ENCODE measurements at regions not wholly inside any gene's neighbourhood (a gene's known extent, or its start where the extent isn't known, plus 50 kb on each side); places are given as distances from the start of the nearest gene placed in this dataset.

DNA sequence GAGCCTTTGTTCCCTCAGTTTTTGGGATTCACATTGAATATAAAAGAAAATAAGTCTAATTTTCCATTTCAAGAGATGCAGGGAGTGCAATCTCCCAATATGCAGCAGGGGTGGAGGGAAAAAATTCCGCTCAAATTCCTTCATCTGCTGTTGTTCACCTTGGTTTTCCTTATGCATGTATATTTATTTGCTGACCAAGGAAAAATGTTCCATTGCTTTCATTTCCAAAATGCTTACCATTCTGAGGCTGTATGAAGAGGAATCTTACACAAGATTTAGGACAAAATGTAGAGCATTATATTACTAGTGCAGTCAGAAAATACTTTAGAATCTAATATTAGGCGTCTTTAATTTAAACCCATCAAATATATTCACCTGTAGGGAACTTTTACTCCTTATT lies 863.9 kb downstream of the EPHA3 start:
- Mint-ChIP-seq H3K27me3 (ENCODE audit: low read depth in 3 of 3) (no peaks in the 10 kb centered on the region), H3K4me1 (no peaks in the 10 kb centered on the region), H3K27ac (no peak overlapping the region), H3K36me3 (no peaks in the 10 kb centered on the region), H3K9me3 (peaks cover 2 to 12% (median 5%) of the 10 kb centered on the region in 7 donors), H3K4me3 (no peak overlapping the region)
- H3K27ac ChIP-seq (ENCODE audit: low read depth in 1 of 2, low read length in 2 of 2): no peak overlapping the region
- no peaks in the 10 kb centered on the region for H4K20me1 ChIP-seq (ENCODE audit: insufficient read depth, low read length)
- H3K4me1 ChIP-seq (ENCODE audit: control insufficient read depth in 1 of 2, insufficient read depth in 2 of 2, low read length in 2 of 2): no peaks in the 10 kb centered on the region
- intact Hi-C loops (cut with micrococcal nuclease): no loop called here
- H3K36me3 ChIP-seq (replicated peaks in 1 of 2; ENCODE audit: control insufficient read depth in 1 of 2, insufficient read depth in 2 of 2, low read length in 2 of 2): no peaks in the 10 kb centered on the region
- no peak overlapping the region for H2AFZ ChIP-seq (ENCODE audit: insufficient read depth, low read depth, low read length, poor library complexity, severe bottlenecking)
- DNase-seq: no peak
- H3K79me2 ChIP-seq (ENCODE audit: insufficient read depth, low read length): no peaks in the 10 kb centered on the region
- H3K9ac ChIP-seq (ENCODE audit: insufficient read depth, low read length, poor library complexity, severe bottlenecking): no peak overlapping the region
- H3K27me3 ChIP-seq (ENCODE audit: control insufficient read depth in 2 of 2, insufficient read depth in 2 of 2, low read length in 2 of 2): no peaks in the 10 kb centered on the region
- peaks cover 6 to 17% of the 10 kb centered on the region in 2 donors for H3K9me3 ChIP-seq (replicated peaks in 1 of 2; ENCODE audit: control insufficient read depth in 1 of 2, insufficient read depth in 1 of 2, low read length in 2 of 2)
- TF ChIP-seq CTCF (IDR thresholded peaks at IDR 0.05): no peak
- no CpG with 5 or more reads among the region's 2 CpGs for WGBS (ENCODE audit: insufficient coverage)
- no peak overlapping the region for H3K4me2 ChIP-seq (replicated peaks; ENCODE audit: extremely low read depth, low read length, poor library complexity, severe bottlenecking)
- no peak overlapping the region for H3K4me3 ChIP-seq (replicated peaks in 1 of 3; ENCODE audit: low read depth in 2 of 3, low read length in 3 of 3)

- intact Hi-C loops (cut with micrococcal nuclease): no loop called here
- no peak overlapping the region for H3K4me2 ChIP-seq (replicated peaks; ENCODE audit: extremely low read depth, low read length, poor library complexity, severe bottlenecking)
- no peaks in the 10 kb centered on the region for H3K27me3 Mint-ChIP-seq (ENCODE audit: low read depth in 3 of 3)
- no peaks in the 10 kb centered on the region for H3K36me3 Mint-ChIP-seq
- no peak for DNase-seq
- H3K9ac ChIP-seq (ENCODE audit: insufficient read depth, low read length, poor library complexity, severe bottlenecking): no peak overlapping the region
- WGBS (ENCODE audit: insufficient coverage): 80% methylated on average over 1 of the region's 2 CpGs
- no peak overlapping the region for H3K4me3 ChIP-seq (replicated peaks in 1 of 3; ENCODE audit: low read depth in 2 of 3, low read length in 3 of 3)
- no peak overlapping the region for H2AFZ ChIP-seq (ENCODE audit: insufficient read depth, low read depth, low read length, poor library complexity, severe bottlenecking)
- no peaks in the 10 kb centered on the region for H3K4me1 ChIP-seq (ENCODE audit: control insufficient read depth in 1 of 2, insufficient read depth in 2 of 2, low read length in 2 of 2)
- no peak overlapping the region for H3K27ac ChIP-seq (ENCODE audit: low read depth in 1 of 2, low read length in 2 of 2)
- no peak overlapping the region for H3K27ac Mint-ChIP-seq
- TF ChIP-seq CTCF (IDR thresholded peaks at IDR 0.05): no peak
- H3K36me3 ChIP-seq (replicated peaks in 1 of 2; ENCODE audit: control insufficient read depth in 1 of 2, insufficient read depth in 2 of 2, low read length in 2 of 2): no peaks in the 10 kb centered on the region
- H3K4me1 Mint-ChIP-seq: no peaks in the 10 kb centered on the region
- H3K9me3 Mint-ChIP-seq: peaks cover 0 to 12% (median 3%) of the 10 kb centered on the region in 7 donors
- H4K20me1 ChIP-seq (ENCODE audit: insufficient read depth, low read length): no peaks in the 10 kb centered on the region
- H3K4me3 Mint-ChIP-seq: no peak overlapping the region
- H3K27me3 ChIP-seq (ENCODE audit: control insufficient read depth in 2 of 2, insufficient read depth in 2 of 2, low read length in 2 of 2): no peaks in the 10 kb centered on the region
- H3K79me2 ChIP-seq (ENCODE audit: insufficient read depth, low read length): no peaks in the 10 kb centered on the region
- peaks cover 4 to 7% of the 10 kb centered on the region in 2 donors for H3K9me3 ChIP-seq (replicated peaks in 1 of 2; ENCODE audit: control insufficient read depth in 1 of 2, insufficient read depth in 1 of 2, low read length in 2 of 2)
Observed at GRCh38 chr3:89973156-89973555, 865.7 kb downstream of the EPHA3 start.
